Pancreas (tissue), 10 donors: ENCODE measurements at regions not wholly inside any gene's neighbourhood (a gene's known extent, or its start where the extent isn't known, plus 50 kb on each side); places are given as distances from the start of the nearest gene placed in this dataset.

Experiments used
- ATAC-seq, 4 donors: fragments of 200-7000 bp; cut with Tn5 transposase; one replicate each; pipeline versions ENCODE4 v1.8.0 to v1.9.1; 2020; ENCODE audit warnings: mild to moderate bottlenecking in 4 of 4, moderate library complexity in 4 of 4
- DNase-seq, 6 donors: peaks; one replicate each; pipeline ENCODE4 v3.0.0-alpha.2; 2020
- FAIRE-seq: peaks from 2 replicates; lab custom pipeline; 2012; peaks lifted over from hg19 to GRCh38; lab: Jason Lieb, UNC
- H3K27ac ChIP-seq, 4 donors: fragments of 200-600 bp; sonication (generic); 1 replicate in 3 of 4; 2 replicates in 1 of 4; pipeline versions ENCODE4 v1.5.0 to v1.8.0; 2020
- H3K27me3 ChIP-seq, 4 donors: fragments of 200-600 bp; one replicate each; pipeline ENCODE4 v1.8.0; 2021
- H3K36me3 ChIP-seq, 3 donors: fragments of 200-600 bp; sonication (generic) in 1 of 3; one replicate each; pipeline versions ENCODE4 v1.5.0 to v1.8.0; 2020 to 2021
- H3K4me1 ChIP-seq, 3 donors: fragments of 200-600 bp; one replicate each; pipeline ENCODE4 v1.8.0; 2021
- H3K4me3 ChIP-seq, 4 donors: fragments of 200-600 bp; sonication (generic) in 2 of 4; one replicate each; pipeline versions ENCODE4 v1.5.0 to v1.8.0; 2020 to 2021
- H3K9me3 ChIP-seq, 4 donors: fragments of 200-600 bp; one replicate each; pipeline ENCODE4 v1.8.0; 2021
- WGBS, 2 donors: extraction: QIAGEN DNeasy Blood & Tissue Kit; methylation state at CpG; one replicate each; pipeline ENCODE4 v1.1.7; 2013; 5-methylcytosine and 5-hydroxymethylcytosine counted together
- intact Hi-C, 3 donors: fragments of 100-400 bp; cut with DNase I; formaldehyde crosslinking; loops; one replicate each; pipeline versions ENCODE4 v1.11.1 to v1.14.2; 2022
- TF ChIP-seq, protein P1 (sequence below), 4 donors: fragments of 200-600 bp; sonication (generic) in 3 of 4; IDR thresholded peaks; one replicate each; pipeline versions ENCODE4 v1.5.0 to v1.8.0; 2021; ENCODE audit warnings: antibody characterized with exemption in 4 of 4
- donor health status: healthy with polysubstance abuse.
- donor health status: DM: no; HTN: no; CAD: no; lungs with moderate emphysema.
- donor health status: DM: no; HTN: no; CAD: no.
- donor health status: control.
- donor health status: control.
- donor health status: Bipolar disorder and iron deficiency.
- donor health status: DM: yes; HTN: yes; CAD: no.
- donor health status: DM: no; HTN: no; CAD: no.
- donor health status: DM: no; HTN: no; CAD: no.
- donor health status: DM: yes; HTN: yes; CAD: no.

DNA sequence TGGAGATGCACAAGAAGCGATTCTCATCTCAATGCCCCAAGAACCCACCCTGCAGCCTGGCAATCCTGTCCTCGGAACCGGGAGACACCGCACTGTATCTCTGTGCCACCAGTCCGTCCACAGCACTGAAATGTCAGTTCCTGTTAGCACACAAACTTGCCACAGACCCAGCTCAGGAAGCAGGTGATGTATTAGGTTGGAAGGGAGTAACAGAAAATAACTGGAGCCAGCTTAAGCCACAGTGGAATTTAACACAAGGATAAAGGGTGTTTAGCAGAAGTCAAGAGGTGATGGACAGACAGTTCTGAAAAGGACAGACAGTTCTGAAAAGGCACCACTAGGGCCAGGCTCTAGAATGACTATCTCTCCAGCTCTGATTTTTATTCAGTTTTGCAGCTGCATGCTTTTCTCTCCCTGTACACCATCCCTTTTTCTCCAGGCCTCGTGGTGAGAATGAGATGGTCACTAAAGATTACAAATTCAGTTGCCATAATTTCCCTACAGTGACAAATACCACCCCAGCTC, 114.4 kb downstream of the ANKRD18B start:
- TF ChIP-seq, protein P1, sequence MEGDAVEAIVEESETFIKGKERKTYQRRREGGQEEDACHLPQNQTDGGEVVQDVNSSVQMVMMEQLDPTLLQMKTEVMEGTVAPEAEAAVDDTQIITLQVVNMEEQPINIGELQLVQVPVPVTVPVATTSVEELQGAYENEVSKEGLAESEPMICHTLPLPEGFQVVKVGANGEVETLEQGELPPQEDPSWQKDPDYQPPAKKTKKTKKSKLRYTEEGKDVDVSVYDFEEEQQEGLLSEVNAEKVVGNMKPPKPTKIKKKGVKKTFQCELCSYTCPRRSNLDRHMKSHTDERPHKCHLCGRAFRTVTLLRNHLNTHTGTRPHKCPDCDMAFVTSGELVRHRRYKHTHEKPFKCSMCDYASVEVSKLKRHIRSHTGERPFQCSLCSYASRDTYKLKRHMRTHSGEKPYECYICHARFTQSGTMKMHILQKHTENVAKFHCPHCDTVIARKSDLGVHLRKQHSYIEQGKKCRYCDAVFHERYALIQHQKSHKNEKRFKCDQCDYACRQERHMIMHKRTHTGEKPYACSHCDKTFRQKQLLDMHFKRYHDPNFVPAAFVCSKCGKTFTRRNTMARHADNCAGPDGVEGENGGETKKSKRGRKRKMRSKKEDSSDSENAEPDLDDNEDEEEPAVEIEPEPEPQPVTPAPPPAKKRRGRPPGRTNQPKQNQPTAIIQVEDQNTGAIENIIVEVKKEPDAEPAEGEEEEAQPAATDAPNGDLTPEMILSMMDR (IDR thresholded peaks at IDR 0.05), result no peak
- WGBS, 2 donors, result 66 to 78% methylated on average over 6 of the region's 6 CpGs
- Histone ChIP-seq H3K36me3 (no peaks in the 10 kb centered on the region), H3K27ac (no peak overlapping the region), H3K27me3 (no peaks in the 10 kb centered on the region), H3K4me1 (no peaks in the 10 kb centered on the region), H3K9me3 (no peaks in the 10 kb centered on the region), H3K4me3 (no peak overlapping the region)
- ATAC-seq, result no peak
- no peak for FAIRE-seq
- intact Hi-C loops, result no loop called here
- DNase-seq, result no peak

DNA sequence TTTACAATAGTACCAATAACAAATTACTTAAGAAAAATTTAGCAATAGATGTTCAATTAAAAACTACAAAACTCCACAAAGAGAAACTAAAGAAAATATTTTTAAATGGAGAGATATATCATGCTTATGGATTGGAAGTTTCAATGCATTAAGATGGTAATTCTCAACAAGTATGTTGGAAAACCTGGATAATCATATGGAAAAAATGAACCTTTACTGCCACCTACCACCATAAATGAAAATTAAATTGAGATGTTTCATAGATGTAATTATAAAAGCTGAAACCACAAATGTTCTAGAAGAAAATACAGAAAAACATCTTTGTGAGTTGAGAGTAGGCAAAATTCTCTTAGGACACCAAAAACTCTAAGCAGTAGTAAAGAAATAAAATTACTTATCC, 121.7 kb downstream of the ANKRD18B start:
- Histone ChIP-seq H3K9me3 (no peaks in the 10 kb centered on the region), H3K4me1 (no peaks in the 10 kb centered on the region), H3K27ac (no peak overlapping the region), H3K36me3 (no peaks in the 10 kb centered on the region), H3K27me3 (no peaks in the 10 kb centered on the region), H3K4me3 (no peak overlapping the region)
- DNase-seq (no peak), FAIRE-seq (no peak), ATAC-seq (no peak)
- TF ChIP-seq, protein P1 (IDR thresholded peaks at IDR 0.05), result no peak
- intact Hi-C loops, result no loop called here

DNA sequence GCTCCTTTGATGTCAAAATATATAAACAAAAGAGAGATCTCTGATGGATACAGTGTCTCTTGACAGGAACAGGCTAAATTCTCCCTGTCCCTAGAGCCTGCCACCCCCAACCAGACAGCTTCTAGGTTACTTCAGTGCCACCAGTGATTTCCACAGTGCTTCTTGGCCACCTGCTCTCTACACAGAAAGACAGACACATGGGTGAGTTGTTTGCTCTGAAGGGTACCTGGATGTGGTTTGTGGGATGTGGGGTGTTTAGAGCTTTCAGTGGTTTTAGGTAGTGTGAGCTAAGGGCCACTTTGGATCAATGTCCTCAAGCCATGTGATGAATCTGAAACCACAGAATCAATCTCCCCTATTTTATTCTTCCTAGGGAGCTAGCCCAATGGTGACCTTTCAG, 125.4 kb downstream of the ANKRD18B start:
- no peak for FAIRE-seq

DNA sequence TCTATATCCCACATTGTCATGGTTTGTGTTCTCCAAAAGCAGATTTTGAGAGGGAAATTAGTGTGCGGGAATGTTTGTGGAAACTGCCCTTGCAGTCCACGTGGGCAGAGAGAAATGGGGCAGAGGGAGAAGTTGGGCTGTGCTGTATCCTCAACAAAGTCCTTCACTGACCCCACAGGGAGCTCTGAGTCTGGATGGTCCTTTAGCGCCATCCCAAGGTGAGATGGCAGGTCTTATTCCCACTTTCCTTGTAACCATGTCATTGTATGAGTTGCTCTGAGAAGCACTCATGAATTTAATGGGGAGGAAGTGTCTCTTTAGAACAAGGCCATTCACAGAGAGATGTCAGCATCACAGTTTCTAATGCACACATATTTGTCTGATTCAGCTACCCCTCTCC, 127.1 kb downstream of the ANKRD18B start:
- intact Hi-C loops, result loop anchor here in 1 of 3 donors (10.0 kb wide), 1 partner anchor 54 kb away; no protein-coding TSS in a partner anchor
- Histone ChIP-seq H3K27ac (no peak overlapping the region), H3K4me3 (no peak overlapping the region), H3K36me3 (no peaks in the 10 kb centered on the region), H3K27me3 (no peaks in the 10 kb centered on the region), H3K4me1 (no peaks in the 10 kb centered on the region), H3K9me3 (no peaks in the 10 kb centered on the region)
- ATAC-seq (no peak), DNase-seq (no peak), FAIRE-seq (no peak)
- TF ChIP-seq, protein P1 (IDR thresholded peaks at IDR 0.05), result no peak
- WGBS, 2 donors, result 73 to 74% methylated on average over 3 of the region's 3 CpGs

More for the DNA sequence above, 125.4 kb downstream of the ANKRD18B start:
- no peaks in the 10 kb centered on the region for H3K9me3 ChIP-seq
- ATAC-seq (no peak), DNase-seq (no peak)
- H3K27ac ChIP-seq, result no peak overlapping the region
- intact Hi-C loops, result no loop called here
- TF ChIP-seq, protein P1 (IDR thresholded peaks at IDR 0.05), result no peak
- H3K4me3 ChIP-seq, result no peak overlapping the region
- H3K4me1 ChIP-seq, result no peaks in the 10 kb centered on the region
- H3K36me3 ChIP-seq, result no peaks in the 10 kb centered on the region
- no peaks in the 10 kb centered on the region for H3K27me3 ChIP-seq

DNA sequence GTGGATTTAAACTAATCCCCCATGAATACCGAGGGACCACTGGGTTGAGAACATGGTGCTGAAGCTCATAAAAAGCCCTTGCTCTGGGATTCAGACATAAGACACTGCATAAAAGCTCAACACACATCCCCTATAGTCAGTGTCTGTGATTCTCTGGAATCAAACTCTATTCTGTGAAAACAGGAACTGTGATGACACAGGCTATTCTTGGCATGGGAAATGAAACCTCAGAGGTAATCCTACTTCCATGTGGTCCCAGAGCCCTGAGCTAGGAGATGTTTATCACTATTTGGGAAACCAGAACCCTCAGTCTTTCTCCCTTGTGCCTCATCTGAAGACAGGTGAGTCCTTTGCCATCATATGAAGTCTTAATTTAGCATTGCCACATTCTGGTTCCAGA, 135.4 kb upstream of the PRSS3 start:
- Histone ChIP-seq H3K27me3 (no peaks in the 10 kb centered on the region), H3K4me1 (no peaks in the 10 kb centered on the region), H3K27ac (no peak overlapping the region), H3K36me3 (no peaks in the 10 kb centered on the region), H3K4me3 (no peak overlapping the region), H3K9me3 (no peaks in the 10 kb centered on the region)
- TF ChIP-seq, protein P1 (IDR thresholded peaks at IDR 0.05), result no peak
- DNase-seq (no peak), FAIRE-seq (no peak), ATAC-seq (peak in 1 of 4 donors; percentile 18)
- intact Hi-C loops, result loop anchor here in 1 of 3 donors (10.0 kb wide), 1 partner anchor 45 kb away; no protein-coding TSS in a partner anchor
- WGBS, 2 donors, result 79 to 89% methylated on average over 1 of the region's 1 CpG
